ENCODE measurements at regions not wholly inside any gene's neighbourhood (a gene's known extent, or its start where the extent isn't known, plus 50 kb on each side); places are given as distances from the start of the nearest gene placed in this dataset.

DNA sequence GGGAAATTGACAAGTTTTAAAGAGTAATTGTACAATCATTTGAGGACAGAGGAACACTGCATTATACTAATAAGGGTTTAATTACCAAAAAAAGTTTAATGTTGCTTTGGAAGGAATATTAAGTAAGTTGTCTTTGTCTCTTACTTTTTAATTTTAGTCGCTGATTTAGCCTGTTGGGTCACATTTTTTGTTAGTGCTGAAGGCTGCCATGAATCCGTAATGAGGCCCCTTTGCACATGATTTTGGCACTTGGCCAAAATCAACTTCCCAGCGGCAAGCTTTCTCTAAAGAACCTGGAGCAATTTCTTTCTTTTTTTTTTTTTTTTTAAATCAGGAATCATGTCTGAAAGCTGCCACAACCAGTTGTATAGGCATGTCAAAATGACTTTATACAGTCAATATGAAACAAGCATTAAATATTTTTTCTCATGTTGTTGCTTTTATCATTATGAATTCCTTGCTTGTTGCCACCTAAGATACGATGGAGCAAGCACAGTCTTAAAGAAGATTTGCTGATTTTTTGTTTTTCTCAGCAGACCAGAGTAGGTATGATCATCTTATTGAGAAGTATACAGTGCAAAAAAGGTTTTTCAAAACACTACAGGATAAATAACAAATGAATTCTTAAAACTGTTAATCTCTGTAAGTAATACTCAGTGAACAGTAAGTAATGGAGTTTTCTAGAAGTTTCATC lies 690.4 kb downstream of the USP25 start:
- ATAC-seq (ENCODE audit: low read depth) (no peak), DNase-seq (ENCODE audit: low spot score) (no peak)
- no peaks in the 10 kb centered on the region for H3K9me3 ChIP-seq (ENCODE audit: severe bottlenecking)
- H3K4me1 ChIP-seq (ENCODE audit: insufficient read depth, poor library complexity, severe bottlenecking): no peaks in the 10 kb centered on the region
- peaks cover 63% of the 10 kb centered on the region for H3K27me3 ChIP-seq (ENCODE audit: insufficient read depth, poor library complexity, severe bottlenecking)
- no peaks in the 10 kb centered on the region for H3K36me3 ChIP-seq (ENCODE audit: low read depth)
- H3K27ac ChIP-seq (ENCODE audit: poor library complexity, severe bottlenecking): no peak overlapping the region
- H3K4me3 ChIP-seq (ENCODE audit: severe bottlenecking): no peak overlapping the region
- TF ChIP-seq, protein P1, sequence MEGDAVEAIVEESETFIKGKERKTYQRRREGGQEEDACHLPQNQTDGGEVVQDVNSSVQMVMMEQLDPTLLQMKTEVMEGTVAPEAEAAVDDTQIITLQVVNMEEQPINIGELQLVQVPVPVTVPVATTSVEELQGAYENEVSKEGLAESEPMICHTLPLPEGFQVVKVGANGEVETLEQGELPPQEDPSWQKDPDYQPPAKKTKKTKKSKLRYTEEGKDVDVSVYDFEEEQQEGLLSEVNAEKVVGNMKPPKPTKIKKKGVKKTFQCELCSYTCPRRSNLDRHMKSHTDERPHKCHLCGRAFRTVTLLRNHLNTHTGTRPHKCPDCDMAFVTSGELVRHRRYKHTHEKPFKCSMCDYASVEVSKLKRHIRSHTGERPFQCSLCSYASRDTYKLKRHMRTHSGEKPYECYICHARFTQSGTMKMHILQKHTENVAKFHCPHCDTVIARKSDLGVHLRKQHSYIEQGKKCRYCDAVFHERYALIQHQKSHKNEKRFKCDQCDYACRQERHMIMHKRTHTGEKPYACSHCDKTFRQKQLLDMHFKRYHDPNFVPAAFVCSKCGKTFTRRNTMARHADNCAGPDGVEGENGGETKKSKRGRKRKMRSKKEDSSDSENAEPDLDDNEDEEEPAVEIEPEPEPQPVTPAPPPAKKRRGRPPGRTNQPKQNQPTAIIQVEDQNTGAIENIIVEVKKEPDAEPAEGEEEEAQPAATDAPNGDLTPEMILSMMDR (IDR thresholded peaks at IDR 0.05; ENCODE audit: poor library complexity, severe bottlenecking): no peak

DNA sequence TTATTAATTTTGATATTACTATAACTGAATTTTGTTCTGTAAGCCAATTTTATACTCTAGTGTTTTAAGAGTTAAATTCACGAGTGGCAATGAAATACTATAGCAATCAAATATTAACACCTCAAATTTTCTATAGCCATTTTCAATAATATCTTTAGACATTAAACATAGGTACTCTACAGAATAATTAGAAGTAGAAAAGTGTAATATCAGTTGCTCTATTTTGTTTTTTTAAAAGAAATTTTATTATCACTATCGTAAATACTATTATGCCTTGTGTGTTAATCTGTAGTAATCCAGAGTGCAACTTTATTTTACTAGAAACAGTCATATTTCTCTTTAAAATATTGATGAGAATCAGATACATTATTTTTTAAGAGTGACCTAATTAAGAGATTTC lies 691.2 kb downstream of the USP25 start:
- H3K27me3 ChIP-seq (ENCODE audit: insufficient read depth, poor library complexity, severe bottlenecking): peaks cover 66% of the 10 kb centered on the region
- no peaks in the 10 kb centered on the region for H3K9me3 ChIP-seq (ENCODE audit: severe bottlenecking)
- H3K27ac ChIP-seq (ENCODE audit: poor library complexity, severe bottlenecking): no peak overlapping the region
- H3K4me1 ChIP-seq (ENCODE audit: insufficient read depth, poor library complexity, severe bottlenecking): no peaks in the 10 kb centered on the region
- no peak overlapping the region for H3K4me3 ChIP-seq (ENCODE audit: severe bottlenecking)
- ATAC-seq (ENCODE audit: low read depth) (no peak), DNase-seq (ENCODE audit: low spot score) (no peak)
- H3K36me3 ChIP-seq (ENCODE audit: low read depth): no peaks in the 10 kb centered on the region
- TF ChIP-seq, protein P1 (IDR thresholded peaks at IDR 0.05; ENCODE audit: poor library complexity, severe bottlenecking): no peak

DNA sequence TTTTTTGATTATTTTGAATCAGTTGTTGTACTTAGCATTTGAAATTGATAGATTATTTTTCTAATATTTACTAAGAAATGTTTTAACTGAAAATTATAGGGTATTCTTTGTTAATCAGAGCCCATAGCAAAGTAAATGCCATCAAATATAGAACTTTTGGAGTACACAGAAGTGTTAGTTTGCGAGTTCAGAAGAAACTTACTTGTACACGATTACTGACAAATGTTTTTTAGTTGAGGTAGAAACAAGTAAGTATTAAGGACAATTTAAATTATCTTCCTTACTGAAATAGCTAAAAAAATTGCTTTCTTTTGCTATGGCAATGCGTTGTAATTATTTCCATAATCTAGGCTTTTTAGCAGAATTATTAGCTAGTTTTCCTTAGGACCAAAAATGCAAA lies 692.2 kb downstream of the USP25 start:
- H3K9me3 ChIP-seq (ENCODE audit: severe bottlenecking): no peaks in the 10 kb centered on the region
- H3K4me3 ChIP-seq (ENCODE audit: severe bottlenecking): no peak overlapping the region
- H3K4me1 ChIP-seq (ENCODE audit: insufficient read depth, poor library complexity, severe bottlenecking): no peaks in the 10 kb centered on the region
- DNase-seq (ENCODE audit: low spot score): no peak
- H3K36me3 ChIP-seq (ENCODE audit: low read depth): no peaks in the 10 kb centered on the region
- TF ChIP-seq, protein P1 (IDR thresholded peaks at IDR 0.05; ENCODE audit: poor library complexity, severe bottlenecking): no peak
- no peak overlapping the region for H3K27ac ChIP-seq (ENCODE audit: poor library complexity, severe bottlenecking)
- peaks cover 66% of the 10 kb centered on the region for H3K27me3 ChIP-seq (ENCODE audit: insufficient read depth, poor library complexity, severe bottlenecking)
- ATAC-seq (ENCODE audit: low read depth): no peak

DNA sequence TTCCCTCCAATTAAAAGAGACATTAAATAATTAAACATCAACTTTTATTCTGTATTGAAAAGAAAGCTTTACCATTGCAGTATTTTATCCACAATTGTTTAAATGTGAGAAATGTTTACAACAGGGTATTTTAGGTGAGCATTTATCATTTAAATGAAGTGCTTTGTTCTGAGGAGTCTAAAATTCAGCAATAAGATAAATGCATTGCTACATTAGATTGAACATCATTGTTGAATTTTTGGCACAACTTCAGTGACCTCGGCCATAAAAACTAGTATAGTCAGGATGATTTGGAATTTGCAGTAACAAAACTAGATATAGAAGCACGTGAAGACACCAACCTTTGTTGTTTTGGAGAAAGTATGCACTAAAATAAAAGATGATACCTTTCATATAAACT lies 692.9 kb downstream of the USP25 start:
- Histone ChIP-seq H3K27ac (ENCODE audit: poor library complexity, severe bottlenecking) (no peak overlapping the region), H3K4me1 (ENCODE audit: insufficient read depth, poor library complexity, severe bottlenecking) (no peaks in the 10 kb centered on the region), H3K36me3 (ENCODE audit: low read depth) (no peaks in the 10 kb centered on the region), H3K4me3 (ENCODE audit: severe bottlenecking) (no peak overlapping the region), H3K27me3 (ENCODE audit: insufficient read depth, poor library complexity, severe bottlenecking) (peaks cover 66% of the 10 kb centered on the region), H3K9me3 (ENCODE audit: severe bottlenecking) (no peaks in the 10 kb centered on the region)
- ATAC-seq (ENCODE audit: low read depth) (no peak), DNase-seq (ENCODE audit: low spot score) (no peak)
- TF ChIP-seq, protein P1 (IDR thresholded peaks at IDR 0.05; ENCODE audit: poor library complexity, severe bottlenecking): no peak

DNA sequence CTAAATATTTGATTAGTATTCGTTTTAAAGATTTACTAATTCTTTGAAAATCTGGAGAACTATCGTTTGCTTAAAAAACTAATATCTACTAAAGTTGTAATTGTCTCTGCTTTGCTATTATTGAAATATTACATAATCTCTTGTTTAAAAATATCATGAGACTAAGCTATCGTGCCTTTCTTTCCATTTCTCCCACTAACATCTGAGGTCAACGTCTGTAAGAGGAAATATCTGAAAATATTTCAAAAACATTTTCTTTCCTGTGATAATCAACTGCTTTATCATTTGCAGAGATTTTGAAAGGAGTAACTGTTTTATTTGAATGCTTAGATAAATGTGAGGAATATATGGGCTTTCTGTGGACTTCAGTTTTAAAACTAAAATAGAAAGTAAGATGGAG lies 694.1 kb downstream of the USP25 start:
- Histone ChIP-seq H3K36me3 (ENCODE audit: low read depth) (no peaks in the 10 kb centered on the region), H3K4me1 (ENCODE audit: insufficient read depth, poor library complexity, severe bottlenecking) (no peaks in the 10 kb centered on the region), H3K4me3 (ENCODE audit: severe bottlenecking) (no peak overlapping the region), H3K9me3 (ENCODE audit: severe bottlenecking) (no peaks in the 10 kb centered on the region), H3K27me3 (ENCODE audit: insufficient read depth, poor library complexity, severe bottlenecking) (peaks cover 56% of the 10 kb centered on the region), H3K27ac (ENCODE audit: poor library complexity, severe bottlenecking) (no peak overlapping the region)
- DNase-seq (ENCODE audit: low spot score) (no peak), ATAC-seq (ENCODE audit: low read depth) (no peak)
- TF ChIP-seq, protein P1 (IDR thresholded peaks at IDR 0.05; ENCODE audit: poor library complexity, severe bottlenecking): no peak

Data from RWPE2 (cell line).